GM12875 (cell line): ENCODE measurements at regions not wholly inside any gene's neighbourhood (a gene's known extent, or its start where the extent isn't known, plus 50 kb on each side); places are given as distances from the start of the nearest gene placed in this dataset.

Experiments used
- H3K4me3 ChIP-seq: one replicate; pipeline ENCODE4 v1.5.1; 2011; ENCODE audit warnings: low read depth, low read length, control low read depth
- CTCF ChIP-seq: IDR thresholded peaks from 2 replicates; pipeline ENCODE4 v1.5.1; 2011; ENCODE audit warnings: low read depth, mild to moderate bottlenecking, control low read depth, inconsistent platforms, low read length, moderate library complexity, borderline replicate concordance; ENCODE audit not compliant: insufficient read depth

- no peak overlapping the region for H3K4me3 ChIP-seq
- no peak for TF ChIP-seq CTCF
Observed at GRCh38 chr16:17585449-17586074, 114.8 kb upstream of the XYLT1 start.

GRCh38 chr16:17578981-17579874 is 108.5 kb upstream of the XYLT1 start:
- TF ChIP-seq CTCF = peak; percentile 83
- H3K4me3 ChIP-seq = no peak overlapping the region

GRCh38 chr16:17574256-17574655 is 103.5 kb upstream of the XYLT1 start:
- TF ChIP-seq CTCF = no peak
- H3K4me3 ChIP-seq = no peak overlapping the region

GRCh38 chr16:17572145-17572544 is 101.4 kb upstream of the XYLT1 start:
- TF ChIP-seq CTCF = no peak
- H3K4me3 ChIP-seq = no peak overlapping the region

GRCh38 chr16:17571499-17572093 is 100.8 kb upstream of the XYLT1 start:
- H3K4me3 ChIP-seq = no peak overlapping the region
- no peak for TF ChIP-seq CTCF

- TF ChIP-seq CTCF = no peak
- H3K4me3 ChIP-seq = no peak overlapping the region
Observed at GRCh38 chr16:17568239-17568638, 97.5 kb upstream of the XYLT1 start.

GRCh38 chr16:17567455-17567854 is 96.7 kb upstream of the XYLT1 start:
- TF ChIP-seq CTCF = no peak
- H3K4me3 ChIP-seq = no peak overlapping the region
